ENCODE measurements at regions not wholly inside any gene's neighbourhood (a gene's known extent, or its start where the extent isn't known, plus 50 kb on each side); places are given as distances from the start of the nearest gene placed in this dataset.

GRCh38 chr12:61524851-61525250 lies 735.4 kb upstream of the USP15 start (continued):
- TF ChIP-seq ZBTB43 (CRISPR knock-in tag; IDR thresholded peaks at IDR 0.05), result no peak

GRCh38 chr12:61525331-61525730 lies 734.9 kb upstream of the USP15 start:
- H3K4me2 ChIP-seq (ENCODE audit: insufficient read depth, low read length), result no peak overlapping the region
- H3K9me1 ChIP-seq (ENCODE audit: control insufficient read depth, insufficient read depth, low read length), result no peaks in the 10 kb centered on the region
- H3K9ac ChIP-seq (ENCODE audit: insufficient read depth in 1 of 2, low read depth in 2 of 2, low read length in 2 of 2), result no peak overlapping the region
- in situ Hi-C loops (cut with MboI), result no loop called here
- H3K36me3 ChIP-seq (ENCODE audit: control insufficient read depth, insufficient read depth, low read length), result no peaks in the 10 kb centered on the region
- TF ChIP-seq ZBTB1 (CRISPR knock-in tag; IDR thresholded peaks at IDR 0.05; ENCODE audit: borderline replicate concordance, low read depth), result no peak
- no peak for TF ChIP-seq ZSCAN29 (IDR thresholded peaks at IDR 0.05)
- no peak for TF ChIP-seq ZC3H4 (CRISPR knock-in tag; IDR thresholded peaks at IDR 0.05; ENCODE audit: borderline replicate concordance)
- no peak for TF ChIP-seq ZNF12 (CRISPR knock-in tag; IDR thresholded peaks at IDR 0.05)
- TF ChIP-seq FOS (IDR thresholded peaks at IDR 0.05; ENCODE audit: extremely low read depth, insufficient read length), result no peak
- no peak for TF ChIP-seq GATAD2A (IDR thresholded peaks at IDR 0.05)
- no peak for TF ChIP-seq ARID1B (IDR thresholded peaks at IDR 0.05)
- no peak for TF ChIP-seq ZNF384 (IDR thresholded peaks at IDR 0.05; ENCODE audit: low read depth, low read length)
- TF ChIP-seq REST (IDR thresholded peaks at IDR 0.05; ENCODE audit: borderline replicate concordance), result no peak
- no peak for TF ChIP-seq REST (CRISPR knock-in tag; IDR thresholded peaks at IDR 0.05; ENCODE audit: low read depth)
- CTCF ChIA-PET (ENCODE audit: low intra/inter-chr PET ratio), result no interaction called here
- H2AFZ ChIP-seq (ENCODE audit: low read depth, low read length), result no peak overlapping the region
- H4K20me1 ChIP-seq (replicated peaks; ENCODE audit: control insufficient read depth, insufficient read depth, low read length), result no peaks in the 10 kb centered on the region
- 0% methylated on average over 3 of the region's 3 CpGs for WGBS (ENCODE audit: insufficient coverage, low coverage, missing lambda C conversion rate)
- H3K27me3 ChIP-seq (ENCODE audit: control insufficient read depth in 2 of 2, insufficient read depth in 2 of 2, low read length in 2 of 2), result no peaks in the 10 kb centered on the region
- H3K4me1 ChIP-seq (replicated peaks in 1 of 2; ENCODE audit: control insufficient read depth in 2 of 2, insufficient read depth in 2 of 2, low read length in 2 of 2), result no peaks in the 10 kb centered on the region
- POLR2A ChIA-PET, result interaction anchor here (0.6 kb wide), 1 partner anchor 498 kb away, joined by 5 read pairs; no protein-coding TSS in a partner anchor
- ATAC-seq, result no peak
- BruUV-seq (replicated peaks), result no TSS peak
- no peaks in the 10 kb centered on the region for H3K9me3 ChIP-seq (replicated peaks; ENCODE audit: control insufficient read depth, insufficient read depth, low read depth, low read length)
- no peak overlapping the region for H3K4me3 ChIP-seq
- H3K79me2 ChIP-seq (ENCODE audit: control insufficient read depth, insufficient read depth, low read length), result no peaks in the 10 kb centered on the region
- no peak for DNase-seq (ENCODE audit: extremely low read depth in 1 of 4, low spot score in 3 of 4)
- no peak overlapping the region for H3K27ac ChIP-seq (ENCODE audit: extremely low read depth, low read depth, low read length)
- FAIRE-seq, result no peak
- intact Hi-C loops (cut with micrococcal nuclease), result no loop called here

All from K562 (cell line).